ENCODE measurements at regions not wholly inside any gene's neighbourhood (a gene's known extent, or its start where the extent isn't known, plus 50 kb on each side); places are given as distances from the start of the nearest gene placed in this dataset.

DNA sequence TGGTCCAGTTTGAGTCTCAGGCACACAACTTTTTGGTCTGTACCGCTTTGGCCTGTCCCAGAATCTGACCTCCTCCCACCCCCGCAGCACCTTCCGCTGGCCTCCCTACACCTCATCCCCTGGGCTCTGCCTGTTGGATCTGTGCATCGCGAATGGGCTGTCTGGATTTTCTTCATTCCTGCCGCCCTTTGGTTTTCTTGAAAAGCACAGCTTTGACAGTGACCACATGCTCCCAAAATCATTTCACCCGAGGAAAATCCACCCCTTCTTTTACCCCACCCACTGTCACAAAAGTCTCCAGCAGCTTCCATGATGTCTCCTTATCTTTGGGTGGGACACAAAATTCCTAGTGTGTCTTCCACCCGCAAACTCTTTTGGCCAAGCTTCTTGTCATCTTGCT lies 65.0 kb upstream of the SSX2IP start:
- no peak overlapping the region for H2AFZ ChIP-seq (ENCODE audit: low read depth)
- no peaks in the 10 kb centered on the region for H3K79me2 ChIP-seq (ENCODE audit: insufficient read depth)
- TF ChIP-seq GABPA (IDR thresholded peaks at IDR 0.05; ENCODE audit: low read depth) (no peak), YY1 (IDR thresholded peaks at IDR 0.05; ENCODE audit: low read depth) (no peak), SIN3A (IDR thresholded peaks at IDR 0.05; ENCODE audit: borderline replicate concordance, low read depth, low read length) (no peak)
- DNase-seq, result no peak
- H3K9ac ChIP-seq, result no peak overlapping the region
- CTCF ChIA-PET, result interaction anchor here (0.8 to 4.4 kb wide), 5 partner anchors 8 to 273 kb away, joined by 3 to 32 read pairs (median 6); no protein-coding TSS in a partner anchor
- no peaks in the 10 kb centered on the region for H3K36me3 ChIP-seq (replicated peaks in 1 of 2; ENCODE audit: control insufficient read depth in 1 of 2, insufficient read depth in 2 of 2, low read length in 1 of 2)
- no peak overlapping the region for H3K27ac ChIP-seq (ENCODE audit: low read depth in 2 of 2, low read length in 1 of 2)
- peaks cover 0 to 3% of the 10 kb centered on the region in 2 experiments; a peak in 1 of 4 replicates for H3K4me1 ChIP-seq (ENCODE audit: control insufficient read depth in 1 of 2, insufficient read depth in 2 of 2, low read depth in 1 of 2, low read length in 1 of 2)
- H3K27me3 ChIP-seq (ENCODE audit: insufficient read depth), result no peaks in the 10 kb centered on the region
- H3K4me2 ChIP-seq, result no peak overlapping the region
- no peaks in the 10 kb centered on the region for H3K9me3 ChIP-seq
- no peak overlapping the region for H3K4me3 ChIP-seq (ENCODE audit: low read depth in 2 of 2, low read length in 1 of 2)
- POLR2A ChIA-PET, result no interaction called here
- H3K9me2 ChIP-seq, result no peaks in the 10 kb centered on the region
- 95% methylated on average over 8 of the region's 8 CpGs for WGBS (ENCODE audit: low lambda C conversion rate)
- H3F3A ChIP-seq (replicated peaks; ENCODE audit: insufficient read depth), result no peaks in the 10 kb centered on the region
- no peaks in the 10 kb centered on the region for H4K20me1 ChIP-seq (ENCODE audit: insufficient read depth)

DNA sequence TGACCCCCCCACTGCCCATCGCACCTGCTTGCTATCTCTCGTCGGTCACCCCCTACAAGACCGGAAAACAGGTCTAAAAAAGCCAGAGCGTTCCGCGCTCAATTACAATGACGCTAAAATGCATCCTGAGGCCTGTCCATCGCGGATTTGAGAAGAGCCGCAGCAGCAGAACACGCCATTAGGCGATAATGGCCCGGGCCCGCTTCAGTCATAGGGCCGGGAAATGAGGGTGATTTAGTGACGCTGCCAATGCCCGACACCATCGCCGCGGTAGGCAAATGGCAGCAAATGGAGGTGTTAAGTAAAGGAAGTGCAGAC lies 64.1 kb upstream of the SSX2IP start:
- no peaks in the 10 kb centered on the region for H3K9me2 ChIP-seq
- 85% methylated on average over 21 of the region's 21 CpGs for WGBS (ENCODE audit: low lambda C conversion rate)
- CTCF ChIA-PET, result interaction anchor here (0.8 to 4.4 kb wide), 21 partner anchors 9 to 854 kb away, joined by 3 to 32 read pairs (median 5); no protein-coding TSS in a partner anchor
- H3K27ac ChIP-seq (ENCODE audit: low read depth in 2 of 2, low read length in 1 of 2), result no peak overlapping the region
- H2AFZ ChIP-seq (ENCODE audit: low read depth), result no peak overlapping the region
- no peaks in the 10 kb centered on the region for H3K79me2 ChIP-seq (ENCODE audit: insufficient read depth)
- no peaks in the 10 kb centered on the region for H3F3A ChIP-seq (replicated peaks; ENCODE audit: insufficient read depth)
- peaks cover 0 to 3% of the 10 kb centered on the region in 2 experiments; a peak in 1 of 4 replicates for H3K4me1 ChIP-seq (ENCODE audit: control insufficient read depth in 1 of 2, insufficient read depth in 2 of 2, low read depth in 1 of 2, low read length in 1 of 2)
- no peak overlapping the region for H3K9ac ChIP-seq
- DNase-seq, result no peak
- H3K4me3 ChIP-seq (ENCODE audit: low read depth in 2 of 2, low read length in 1 of 2), result no peak overlapping the region
- H3K9me3 ChIP-seq, result no peaks in the 10 kb centered on the region
- no peaks in the 10 kb centered on the region for H3K27me3 ChIP-seq (ENCODE audit: insufficient read depth)
- no peaks in the 10 kb centered on the region for H4K20me1 ChIP-seq (ENCODE audit: insufficient read depth)
- no peaks in the 10 kb centered on the region for H3K36me3 ChIP-seq (replicated peaks in 1 of 2; ENCODE audit: control insufficient read depth in 1 of 2, insufficient read depth in 2 of 2, low read length in 1 of 2)
- POLR2A ChIA-PET, result interaction anchor here (0.7 kb wide), 1 partner anchor 248 kb away, joined by 3 read pairs; the partner anchor contains the start of gene SPATA1
- no peak overlapping the region for H3K4me2 ChIP-seq
- no peak for TF ChIP-seq RAD21 (IDR thresholded peaks at IDR 0.05; ENCODE audit: low read length)
- TF ChIP-seq MEF2A (IDR thresholded peaks at IDR 0.05; ENCODE audit: borderline replicate concordance, low read depth), result no peak
- TF ChIP-seq NFIC (IDR thresholded peaks at IDR 0.05; ENCODE audit: borderline replicate concordance), result no peak
- no peak for TF ChIP-seq JUND (IDR thresholded peaks at IDR 0.05)
- TF ChIP-seq RXRA (IDR thresholded peaks at IDR 0.05; ENCODE audit: borderline replicate concordance, low read depth), result no peak
- TF ChIP-seq, protein P1, sequence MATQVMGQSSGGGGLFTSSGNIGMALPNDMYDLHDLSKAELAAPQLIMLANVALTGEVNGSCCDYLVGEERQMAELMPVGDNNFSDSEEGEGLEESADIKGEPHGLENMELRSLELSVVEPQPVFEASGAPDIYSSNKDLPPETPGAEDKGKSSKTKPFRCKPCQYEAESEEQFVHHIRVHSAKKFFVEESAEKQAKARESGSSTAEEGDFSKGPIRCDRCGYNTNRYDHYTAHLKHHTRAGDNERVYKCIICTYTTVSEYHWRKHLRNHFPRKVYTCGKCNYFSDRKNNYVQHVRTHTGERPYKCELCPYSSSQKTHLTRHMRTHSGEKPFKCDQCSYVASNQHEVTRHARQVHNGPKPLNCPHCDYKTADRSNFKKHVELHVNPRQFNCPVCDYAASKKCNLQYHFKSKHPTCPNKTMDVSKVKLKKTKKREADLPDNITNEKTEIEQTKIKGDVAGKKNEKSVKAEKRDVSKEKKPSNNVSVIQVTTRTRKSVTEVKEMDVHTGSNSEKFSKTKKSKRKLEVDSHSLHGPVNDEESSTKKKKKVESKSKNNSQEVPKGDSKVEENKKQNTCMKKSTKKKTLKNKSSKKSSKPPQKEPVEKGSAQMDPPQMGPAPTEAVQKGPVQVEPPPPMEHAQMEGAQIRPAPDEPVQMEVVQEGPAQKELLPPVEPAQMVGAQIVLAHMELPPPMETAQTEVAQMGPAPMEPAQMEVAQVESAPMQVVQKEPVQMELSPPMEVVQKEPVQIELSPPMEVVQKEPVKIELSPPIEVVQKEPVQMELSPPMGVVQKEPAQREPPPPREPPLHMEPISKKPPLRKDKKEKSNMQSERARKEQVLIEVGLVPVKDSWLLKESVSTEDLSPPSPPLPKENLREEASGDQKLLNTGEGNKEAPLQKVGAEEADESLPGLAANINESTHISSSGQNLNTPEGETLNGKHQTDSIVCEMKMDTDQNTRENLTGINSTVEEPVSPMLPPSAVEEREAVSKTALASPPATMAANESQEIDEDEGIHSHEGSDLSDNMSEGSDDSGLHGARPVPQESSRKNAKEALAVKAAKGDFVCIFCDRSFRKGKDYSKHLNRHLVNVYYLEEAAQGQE (IDR thresholded peaks at IDR 0.05; ENCODE audit: low read depth, low read length), result no peak
- TF ChIP-seq, protein P2, sequence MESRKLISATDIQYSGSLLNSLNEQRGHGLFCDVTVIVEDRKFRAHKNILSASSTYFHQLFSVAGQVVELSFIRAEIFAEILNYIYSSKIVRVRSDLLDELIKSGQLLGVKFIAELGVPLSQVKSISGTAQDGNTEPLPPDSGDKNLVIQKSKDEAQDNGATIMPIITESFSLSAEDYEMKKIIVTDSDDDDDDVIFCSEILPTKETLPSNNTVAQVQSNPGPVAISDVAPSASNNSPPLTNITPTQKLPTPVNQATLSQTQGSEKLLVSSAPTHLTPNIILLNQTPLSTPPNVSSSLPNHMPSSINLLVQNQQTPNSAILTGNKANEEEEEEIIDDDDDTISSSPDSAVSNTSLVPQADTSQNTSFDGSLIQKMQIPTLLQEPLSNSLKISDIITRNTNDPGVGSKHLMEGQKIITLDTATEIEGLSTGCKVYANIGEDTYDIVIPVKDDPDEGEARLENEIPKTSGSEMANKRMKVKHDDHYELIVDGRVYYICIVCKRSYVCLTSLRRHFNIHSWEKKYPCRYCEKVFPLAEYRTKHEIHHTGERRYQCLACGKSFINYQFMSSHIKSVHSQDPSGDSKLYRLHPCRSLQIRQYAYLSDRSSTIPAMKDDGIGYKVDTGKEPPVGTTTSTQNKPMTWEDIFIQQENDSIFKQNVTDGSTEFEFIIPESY (IDR thresholded peaks at IDR 0.05; ENCODE audit: borderline replicate concordance, low read depth), result no peak
